Astrocyte (in vitro differentiated cells and primary cell): ENCODE measurements at regions not wholly inside any gene's neighbourhood (a gene's known extent, or its start where the extent isn't known, plus 50 kb on each side); places are given as distances from the start of the nearest gene placed in this dataset.

Source experiments
- CTCF ChIP-seq: IDR thresholded peaks from 2 replicates; pipeline ENCODE4 v1.5.1; 2011; ENCODE audit warnings: low read depth, mild to moderate bottlenecking, inconsistent platforms, low read length, moderate library complexity; ENCODE audit not compliant: insufficient read depth
- EZH2 ChIP-seq: IDR thresholded peaks from 2 replicates; pipeline ENCODE4 v1.6.1; 2012; ENCODE audit warnings: mild to moderate bottlenecking, low read length, inconsistent platforms; ENCODE audit not compliant: insufficient read depth

- TF ChIP-seq EZH2 (no peak), CTCF (no peak)
Measured at GRCh38 chr5:161096581-161096980, 244.6 kb upstream of the ATP10B start.
